BJ (cell line): ENCODE measurements at regions not wholly inside any gene's neighbourhood (a gene's known extent, or its start where the extent isn't known, plus 50 kb on each side); places are given as distances from the start of the nearest gene placed in this dataset.
"Not testable (repeated sequence)": the region's sequence is repeated elsewhere in the genome, so short reads cannot be mapped to it uniquely, and the experiment has no call there.

Experiments used
- CTCF ChIA-PET: fragments of 350-600 bp; formaldehyde crosslinking; extraction: SDS; loops from one replicate; lab custom pipeline; 2021; ENCODE audit warnings: antibody characterized with exemption, inconsistent platforms; lab: Yijun Ruan, JAX
- POLR2A ChIA-PET: fragments of 300-600 bp; sonication (Branson Sonifier 250); formaldehyde crosslinking; extraction: SDS; loops from one replicate; lab custom pipeline; 2021; ENCODE audit warnings: antibody characterized with exemption; lab: Charles Lee
- DNase-seq: peaks from one replicate; pipeline ENCODE4 v3.0.0-alpha.2; 2011; ENCODE audit warnings: low read depth
- H3K27me3 ChIP-seq: 2 replicates; pipeline ENCODE4 v1.6.0; 2011; ENCODE audit warnings: low read length; ENCODE audit not compliant: control insufficient read depth, insufficient read depth
- H3K36me3 ChIP-seq: 2 replicates; pipeline ENCODE4 v1.5.1; 2011; ENCODE audit warnings: low read length; ENCODE audit not compliant: control insufficient read depth, insufficient read depth
- H3K4me3 ChIP-seq: 2 replicates; pipeline ENCODE4 v1.5.1; 2011; ENCODE audit warnings: low read depth, mild to moderate bottlenecking, control low read depth, low read length
- CTCF ChIP-seq: IDR thresholded peaks from 2 replicates; pipeline ENCODE4 v1.5.1; 2011; ENCODE audit warnings: low read depth, mild to moderate bottlenecking, control low read depth, inconsistent platforms, low read length, moderate library complexity; ENCODE audit not compliant: insufficient read depth

GRCh38 chr4:67320645-67321044 lies 224.7 kb downstream of the CENPC start:
- POLR2A ChIA-PET: no interaction called here
- CTCF ChIA-PET: interaction anchor here (0.7 to 0.8 kb wide), 2 partner anchors 8 to 46 kb away, joined by 3 read pairs; no protein-coding TSS in a partner anchor

GRCh38 chr4:67319607-67320006 lies 225.7 kb downstream of the CENPC start:
- POLR2A ChIA-PET, DNase-seq, H3K36me3 ChIP-seq, H3K27me3 ChIP-seq, H3K4me3 ChIP-seq: not testable (repeated sequence)
- CTCF ChIA-PET: interaction anchor here (0.8 kb wide), 1 partner anchor 9 kb away, joined by 3 read pairs; no protein-coding TSS in a partner anchor

More at GRCh38 chr4:67320645-67321044, 224.7 kb downstream of the CENPC start:
- TF ChIP-seq CTCF: no peak
- Histone ChIP-seq H3K27me3 (no peaks in the 10 kb centered on the region), H3K4me3 (no peak overlapping the region), H3K36me3 (no peaks in the 10 kb centered on the region)
- DNase-seq: no peak

- DNase-seq, POLR2A ChIA-PET: not testable (repeated sequence)
These were observed 244.7 kb downstream of the CENPC start for GRCh38 chr4:67300497-67301185.

GRCh38 chr4:67292636-67293035 lies 252.7 kb downstream of the CENPC start:
- TF ChIP-seq CTCF: no peak
- no peaks in the 10 kb centered on the region for H3K27me3 ChIP-seq
- ChIA-PET POLR2A (no interaction called here), CTCF (no interaction called here)
- H3K36me3 ChIP-seq: no peaks in the 10 kb centered on the region
- H3K4me3 ChIP-seq: no peak overlapping the region
- DNase-seq: no peak

More at GRCh38 chr4:67300497-67301185, 244.7 kb downstream of the CENPC start:
- H3K27me3 ChIP-seq, H3K4me3 ChIP-seq, H3K36me3 ChIP-seq, CTCF ChIA-PET: not testable (repeated sequence)

GRCh38 chr4:67292045-67292444 lies 253.3 kb downstream of the CENPC start:
- Histone ChIP-seq H3K36me3 (no peaks in the 10 kb centered on the region), H3K27me3 (no peaks in the 10 kb centered on the region), H3K4me3 (no peak overlapping the region)
- no peak for TF ChIP-seq CTCF
- DNase-seq: no peak
- POLR2A ChIA-PET: no interaction called here
- CTCF ChIA-PET: no interaction called here

- no peaks in the 10 kb centered on the region for H3K36me3 ChIP-seq
- CTCF ChIA-PET: no interaction called here
- DNase-seq: no peak
- no peak for TF ChIP-seq CTCF
- no peak overlapping the region for H3K4me3 ChIP-seq
- POLR2A ChIA-PET: no interaction called here
- no peaks in the 10 kb centered on the region for H3K27me3 ChIP-seq
These were observed 253.7 kb downstream of the CENPC start for GRCh38 chr4:67291644-67292043.
